ENCODE measurements at regions not wholly inside any gene's neighbourhood (a gene's known extent, or its start where the extent isn't known, plus 50 kb on each side); places are given as distances from the start of the nearest gene placed in this dataset.
"Not testable (repeated sequence)": the region's sequence is repeated elsewhere in the genome, so short reads cannot be mapped to it uniquely, and the experiment has no call there.

DNA sequence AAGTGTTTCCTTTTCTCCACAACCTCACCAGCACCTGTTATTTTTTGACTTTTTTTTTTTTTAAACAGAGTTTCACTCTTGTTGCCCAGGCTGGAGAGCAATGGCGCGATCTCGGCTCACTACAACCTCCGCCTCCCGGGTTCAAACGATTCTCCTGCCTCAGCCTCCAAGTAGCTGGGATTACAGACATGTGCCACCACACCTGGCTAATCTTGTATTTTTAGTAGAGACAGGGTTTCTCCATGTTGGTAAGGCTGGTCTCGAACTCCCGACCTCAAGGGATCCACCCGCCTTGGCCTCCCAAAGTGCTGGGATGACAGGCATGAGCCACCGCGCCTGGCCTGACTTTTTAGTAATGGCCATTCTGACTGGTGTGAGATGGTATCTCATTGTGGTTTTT is 123.2 kb upstream of the CCND2 start:
- DNase-seq; H3K27ac ChIP-seq (ENCODE audit: insufficient read depth, low read length, poor library complexity, severe bottlenecking); H3K9me3 ChIP-seq (ENCODE audit: control insufficient read depth, low read length); H3K36me3 ChIP-seq (ENCODE audit: control insufficient read depth, insufficient read depth, low read length); H3K4me3 ChIP-seq (ENCODE audit: insufficient read depth, low read depth, low read length, poor library complexity, severe bottlenecking); H3K27me3 ChIP-seq (replicated peaks; ENCODE audit: control insufficient read depth, insufficient read depth, low read length, poor library complexity, severe bottlenecking): not testable (repeated sequence)
- H3K4me1 ChIP-seq (ENCODE audit: control insufficient read depth, insufficient read depth, low read length, poor library complexity, severe bottlenecking), result peaks cover 52% of the 10 kb centered on the region

DNA sequence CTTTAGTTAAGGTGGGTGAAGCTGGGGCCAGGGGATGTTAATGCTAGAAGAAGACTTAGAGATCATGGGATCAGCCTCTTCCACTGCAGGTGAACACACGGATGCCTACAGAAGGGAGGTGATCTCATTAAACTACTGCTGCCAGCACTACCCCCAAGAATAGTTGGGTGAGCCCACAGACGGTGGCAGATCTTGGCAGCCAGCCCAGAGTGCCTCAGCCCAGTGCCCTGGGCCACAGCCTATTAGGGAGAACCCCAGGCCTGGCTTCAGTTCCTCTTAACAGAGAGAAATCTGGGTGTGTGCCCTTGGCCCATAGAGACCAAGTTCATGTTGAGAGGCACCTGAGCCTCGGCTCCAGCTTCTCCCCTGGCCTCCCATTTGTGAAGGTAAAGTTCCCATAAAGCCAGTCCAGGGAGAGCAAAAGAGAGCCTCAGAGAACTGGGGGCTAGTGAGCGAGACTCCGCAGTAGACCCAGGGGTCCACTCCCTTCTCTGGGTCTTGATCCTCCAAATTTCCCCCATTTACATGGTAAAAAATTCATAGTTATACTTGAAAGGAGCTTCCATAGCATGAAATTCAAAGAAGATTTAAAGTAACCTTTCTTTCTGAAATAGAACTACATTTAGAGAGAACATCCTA is 125.0 kb upstream of the CCND2 start:
- no peaks in the 10 kb centered on the region for H3K36me3 ChIP-seq (ENCODE audit: control insufficient read depth, insufficient read depth, low read length)
- H3K9me3 ChIP-seq (ENCODE audit: control insufficient read depth, low read length), result no peaks in the 10 kb centered on the region
- no peak overlapping the region for H3K27ac ChIP-seq (ENCODE audit: insufficient read depth, low read length, poor library complexity, severe bottlenecking)
- H3K4me1 ChIP-seq (ENCODE audit: control insufficient read depth, insufficient read depth, low read length, poor library complexity, severe bottlenecking), result peaks cover 42% of the 10 kb centered on the region
- no peak overlapping the region for H3K4me3 ChIP-seq (ENCODE audit: insufficient read depth, low read depth, low read length, poor library complexity, severe bottlenecking)
- DNase-seq, result peak; percentile 15 to 45 (median 28)
- no peaks in the 10 kb centered on the region for H3K27me3 ChIP-seq (replicated peaks; ENCODE audit: control insufficient read depth, insufficient read depth, low read length, poor library complexity, severe bottlenecking)

DNA sequence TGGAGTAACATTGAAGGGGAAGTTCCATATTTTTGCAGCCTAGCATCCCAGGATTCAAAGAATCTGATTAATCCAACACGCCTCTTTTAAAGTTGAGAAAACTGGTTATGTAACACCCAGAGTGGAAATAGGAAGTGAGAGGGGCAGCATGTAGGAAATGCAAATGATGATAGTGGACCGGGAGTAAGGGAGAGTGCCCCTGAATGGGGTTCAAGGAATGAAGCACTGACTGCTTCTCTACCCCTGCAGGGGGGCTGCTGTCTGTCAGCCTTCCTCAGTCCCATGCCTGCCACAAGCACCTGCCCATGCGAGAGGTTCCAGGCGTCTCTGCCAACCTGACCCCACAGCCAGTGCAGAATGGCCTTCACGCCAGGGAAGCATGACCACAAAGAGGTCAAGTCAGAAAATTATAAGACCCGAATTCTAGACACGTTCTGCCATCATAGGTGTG is 126.5 kb upstream of the CCND2 start:
- Histone ChIP-seq H3K4me1 (ENCODE audit: control insufficient read depth, insufficient read depth, low read length, poor library complexity, severe bottlenecking) (peaks cover 37% of the 10 kb centered on the region), H3K9me3 (ENCODE audit: control insufficient read depth, low read length) (no peaks in the 10 kb centered on the region), H3K4me3 (ENCODE audit: insufficient read depth, low read depth, low read length, poor library complexity, severe bottlenecking) (no peak overlapping the region), H3K27ac (ENCODE audit: insufficient read depth, low read length, poor library complexity, severe bottlenecking) (peak overlapping the region; percentile 31), H3K27me3 (replicated peaks; ENCODE audit: control insufficient read depth, insufficient read depth, low read length, poor library complexity, severe bottlenecking) (no peaks in the 10 kb centered on the region), H3K36me3 (ENCODE audit: control insufficient read depth, insufficient read depth, low read length) (no peaks in the 10 kb centered on the region)
- no peak for DNase-seq

DNA sequence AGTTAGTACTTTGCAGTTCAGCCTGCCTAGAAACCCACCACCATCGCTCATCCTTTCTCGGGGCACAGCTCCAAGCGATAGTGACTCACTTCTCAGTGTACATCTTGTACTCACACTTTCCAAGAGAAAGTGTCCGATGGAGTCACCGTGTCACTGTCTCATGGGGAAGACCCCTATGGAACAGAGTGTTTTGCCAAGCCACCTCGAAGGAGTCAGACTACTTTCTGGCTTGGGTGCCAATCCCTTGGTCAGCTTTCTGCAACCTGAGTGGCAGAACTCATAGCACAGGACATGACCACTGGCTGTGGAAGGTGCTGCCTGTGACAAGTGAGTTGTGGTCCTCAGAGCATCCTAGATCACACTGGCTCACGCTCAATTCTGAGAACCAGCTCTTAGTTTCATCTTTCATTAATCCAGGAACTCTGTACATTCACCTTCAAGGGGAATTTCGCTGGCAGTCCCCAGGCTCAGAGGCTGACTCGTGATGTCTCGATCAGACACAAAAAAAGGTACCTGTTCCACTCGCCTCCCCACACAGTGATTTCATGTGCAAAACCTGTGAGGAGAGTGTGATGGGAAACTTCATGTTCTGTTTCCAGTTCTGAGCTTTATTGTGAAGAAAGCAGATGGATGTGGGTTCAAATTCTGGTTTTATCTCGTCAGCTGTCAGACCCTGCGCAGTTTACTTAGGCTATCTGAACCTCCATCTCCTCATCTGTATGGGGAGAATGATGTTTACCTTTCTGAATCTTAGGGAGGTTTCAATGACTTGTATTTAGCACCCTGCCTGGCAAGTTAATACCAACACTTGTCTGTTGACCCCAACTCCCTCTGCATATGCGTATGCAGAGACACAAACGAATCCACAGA is 127.3 kb upstream of the CCND2 start:
- Histone ChIP-seq H3K4me1 (ENCODE audit: control insufficient read depth, insufficient read depth, low read length, poor library complexity, severe bottlenecking) (peaks cover 38% of the 10 kb centered on the region), H3K4me3 (ENCODE audit: insufficient read depth, low read depth, low read length, poor library complexity, severe bottlenecking) (no peak overlapping the region)
- DNase-seq, result no peak

DNA sequence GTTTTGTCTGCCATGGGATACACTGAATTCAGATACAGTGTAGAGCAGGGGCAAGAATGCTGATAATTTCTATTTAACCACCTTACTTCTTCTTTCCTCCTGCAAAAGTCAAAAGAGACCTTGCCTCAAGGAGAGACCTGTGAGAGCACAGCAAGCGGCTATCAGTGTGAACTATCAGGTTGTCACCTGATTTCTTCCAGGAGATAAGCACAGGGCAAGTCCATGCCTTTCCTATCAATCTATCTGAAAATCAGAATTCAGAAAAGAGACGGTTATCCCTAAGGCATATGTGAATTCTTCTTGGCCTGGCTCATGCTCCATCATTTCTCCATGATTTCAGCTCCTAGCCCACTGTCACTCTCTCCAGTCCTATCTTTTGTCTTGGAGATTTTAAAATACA is 128.9 kb upstream of the CCND2 start:
- H3K4me1 ChIP-seq (ENCODE audit: control insufficient read depth, insufficient read depth, low read length, poor library complexity, severe bottlenecking), result peaks cover 38% of the 10 kb centered on the region
- no peak for DNase-seq
- H3K27me3 ChIP-seq (replicated peaks; ENCODE audit: control insufficient read depth, insufficient read depth, low read length, poor library complexity, severe bottlenecking), result no peaks in the 10 kb centered on the region
- H3K4me3 ChIP-seq (ENCODE audit: insufficient read depth, low read depth, low read length, poor library complexity, severe bottlenecking), result no peak overlapping the region
- H3K27ac ChIP-seq (ENCODE audit: insufficient read depth, low read length, poor library complexity, severe bottlenecking), result no peak overlapping the region
- no peaks in the 10 kb centered on the region for H3K36me3 ChIP-seq (ENCODE audit: control insufficient read depth, insufficient read depth, low read length)
- H3K9me3 ChIP-seq (ENCODE audit: control insufficient read depth, low read length), result no peaks in the 10 kb centered on the region

More for the DNA sequence above, 127.3 kb upstream of the CCND2 start:
- no peaks in the 10 kb centered on the region for H3K27me3 ChIP-seq (replicated peaks; ENCODE audit: control insufficient read depth, insufficient read depth, low read length, poor library complexity, severe bottlenecking)
- no peaks in the 10 kb centered on the region for H3K9me3 ChIP-seq (ENCODE audit: control insufficient read depth, low read length)
- H3K27ac ChIP-seq (ENCODE audit: insufficient read depth, low read length, poor library complexity, severe bottlenecking), result peak overlapping the region; percentile 31
- H3K36me3 ChIP-seq (ENCODE audit: control insufficient read depth, insufficient read depth, low read length), result no peaks in the 10 kb centered on the region

DNA sequence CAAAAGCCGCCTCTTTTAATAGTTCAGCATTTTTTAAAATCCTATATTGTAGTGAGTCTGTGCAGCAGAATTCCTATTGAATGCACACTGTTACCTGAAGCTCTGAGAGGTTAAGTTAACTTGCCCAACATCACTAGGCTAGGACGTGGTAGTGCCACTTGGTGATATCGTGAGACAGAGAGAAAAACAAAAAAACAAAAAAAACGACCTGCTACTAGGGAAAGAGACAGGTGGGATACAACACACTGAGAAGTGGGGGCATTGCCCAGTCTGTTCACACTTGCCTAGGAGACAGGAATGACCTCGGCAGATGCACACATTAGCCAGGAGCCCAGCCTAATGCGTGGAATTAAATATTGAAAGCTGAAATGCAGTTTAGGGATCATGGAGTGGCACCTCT is 129.7 kb upstream of the CCND2 start:
- Histone ChIP-seq H3K4me1 (ENCODE audit: control insufficient read depth, insufficient read depth, low read length, poor library complexity, severe bottlenecking) (peaks cover 35% of the 10 kb centered on the region), H3K27me3 (replicated peaks; ENCODE audit: control insufficient read depth, insufficient read depth, low read length, poor library complexity, severe bottlenecking) (no peaks in the 10 kb centered on the region), H3K9me3 (ENCODE audit: control insufficient read depth, low read length) (no peaks in the 10 kb centered on the region), H3K27ac (ENCODE audit: insufficient read depth, low read length, poor library complexity, severe bottlenecking) (no peak overlapping the region), H3K4me3 (ENCODE audit: insufficient read depth, low read depth, low read length, poor library complexity, severe bottlenecking) (no peak overlapping the region), H3K36me3 (ENCODE audit: control insufficient read depth, insufficient read depth, low read length) (no peaks in the 10 kb centered on the region)
- DNase-seq, result peak in 1 of 3 donors; percentile 11

DNA sequence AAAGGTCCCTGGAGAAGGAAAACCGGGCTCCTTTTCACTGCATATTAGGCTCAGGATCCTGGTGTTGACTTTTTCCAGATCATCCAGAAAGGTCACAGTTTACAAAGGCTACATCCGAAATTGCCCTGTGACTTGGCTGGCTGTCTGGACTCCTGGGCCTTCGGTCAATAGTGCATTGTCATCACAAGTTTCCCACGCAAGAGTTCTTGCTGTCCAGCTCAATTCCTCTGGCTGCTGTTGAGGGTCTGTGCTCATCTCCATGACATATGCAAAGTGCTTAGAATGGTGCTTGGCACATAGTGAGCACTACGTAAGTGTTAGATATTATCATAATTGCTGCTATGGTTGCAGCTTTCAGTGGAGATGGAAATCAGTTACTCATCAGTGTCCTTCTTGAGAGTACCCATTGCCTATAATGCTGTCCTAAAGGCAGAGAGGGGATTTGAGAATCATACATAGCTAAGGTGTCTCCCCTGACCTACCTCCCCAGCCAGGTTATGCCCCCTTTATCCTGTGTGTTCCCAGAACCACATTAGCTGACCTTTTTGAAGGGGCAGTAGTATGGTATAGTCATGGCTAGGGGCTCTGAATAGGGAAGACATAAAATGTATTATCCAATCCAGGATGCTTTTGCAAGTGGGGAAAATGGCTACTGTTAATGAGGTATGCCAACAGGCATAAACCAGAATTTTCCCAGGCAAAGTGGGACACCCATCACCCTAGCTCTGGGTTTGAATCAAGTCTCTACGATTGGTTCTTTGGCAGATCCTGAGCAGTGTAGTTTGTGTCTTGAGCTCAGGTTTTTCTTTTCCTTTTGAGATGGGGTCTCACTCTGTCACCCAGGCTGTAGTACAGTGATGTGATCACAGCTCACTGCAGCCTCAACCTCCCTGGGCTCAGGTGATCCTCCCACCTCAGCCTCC is 132.0 kb upstream of the CCND2 start:
- Histone ChIP-seq H3K27me3 (replicated peaks; ENCODE audit: control insufficient read depth, insufficient read depth, low read length, poor library complexity, severe bottlenecking) (no peaks in the 10 kb centered on the region), H3K4me1 (ENCODE audit: control insufficient read depth, insufficient read depth, low read length, poor library complexity, severe bottlenecking) (peaks cover 23% of the 10 kb centered on the region), H3K27ac (ENCODE audit: insufficient read depth, low read length, poor library complexity, severe bottlenecking) (no peak overlapping the region), H3K4me3 (ENCODE audit: insufficient read depth, low read depth, low read length, poor library complexity, severe bottlenecking) (no peak overlapping the region), H3K9me3 (ENCODE audit: control insufficient read depth, low read length) (no peaks in the 10 kb centered on the region), H3K36me3 (ENCODE audit: control insufficient read depth, insufficient read depth, low read length) (no peaks in the 10 kb centered on the region)
- DNase-seq, result no peak

DNA sequence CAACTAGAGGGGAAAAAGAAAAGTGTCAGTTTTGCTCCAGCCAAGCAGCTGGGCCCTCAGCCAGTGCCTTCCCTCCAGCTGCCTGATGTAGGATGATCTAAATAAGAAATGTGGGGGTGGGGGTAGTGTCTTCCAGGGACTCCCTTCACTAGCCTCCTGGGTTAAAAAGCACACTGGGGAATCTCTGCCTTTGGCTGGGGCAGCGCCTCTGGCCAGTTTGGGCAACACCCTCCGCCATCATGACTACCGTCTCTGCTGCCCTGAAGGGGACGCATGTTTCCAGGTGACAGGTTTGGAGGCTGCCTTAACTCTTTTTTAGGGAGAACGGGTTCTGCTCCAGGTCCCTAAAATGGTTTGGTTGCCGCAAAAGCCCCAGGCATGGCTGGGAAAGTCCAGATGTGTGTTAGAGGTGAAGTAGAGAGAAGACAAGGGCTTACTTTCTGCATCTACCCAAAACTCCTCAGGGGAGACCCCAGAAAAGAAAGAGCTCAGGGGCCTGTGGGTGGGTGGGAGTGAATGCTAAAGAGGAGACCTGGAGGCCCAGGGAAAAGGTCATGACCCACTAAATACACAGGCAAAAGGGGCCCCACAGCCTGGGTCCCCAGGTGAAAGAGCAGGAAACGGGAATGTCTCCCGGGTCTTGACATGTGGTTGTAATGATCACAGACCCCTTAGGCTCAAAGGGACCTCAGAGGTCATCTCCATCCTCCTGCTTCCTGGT is 132.8 kb upstream of the CCND2 start:
- Histone ChIP-seq H3K36me3 (ENCODE audit: control insufficient read depth, insufficient read depth, low read length) (no peaks in the 10 kb centered on the region), H3K27ac (ENCODE audit: insufficient read depth, low read length, poor library complexity, severe bottlenecking) (no peak overlapping the region), H3K27me3 (replicated peaks; ENCODE audit: control insufficient read depth, insufficient read depth, low read length, poor library complexity, severe bottlenecking) (no peaks in the 10 kb centered on the region), H3K9me3 (ENCODE audit: control insufficient read depth, low read length) (no peaks in the 10 kb centered on the region), H3K4me1 (ENCODE audit: control insufficient read depth, insufficient read depth, low read length, poor library complexity, severe bottlenecking) (peaks cover 18% of the 10 kb centered on the region), H3K4me3 (ENCODE audit: insufficient read depth, low read depth, low read length, poor library complexity, severe bottlenecking) (no peak overlapping the region)
- no peak for DNase-seq

DNA sequence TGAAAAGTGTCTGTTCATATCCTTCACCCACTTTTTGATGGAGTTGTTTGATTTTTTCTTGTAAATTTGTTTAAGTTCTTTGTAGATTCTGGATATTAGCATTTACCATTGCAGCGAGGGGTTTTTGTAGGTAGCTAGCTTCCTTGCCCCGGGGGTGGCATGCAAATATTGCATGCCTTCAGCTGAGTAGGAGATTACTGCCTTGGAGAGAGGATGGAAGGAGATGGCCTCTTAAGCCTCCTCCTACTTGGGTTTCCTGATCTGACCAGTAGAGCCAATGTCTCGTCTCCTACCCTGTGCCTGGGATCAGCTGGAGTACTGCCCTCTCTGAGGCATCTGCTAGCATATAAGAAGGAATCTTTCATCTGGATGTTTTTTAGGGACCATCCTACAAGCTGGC is 134.4 kb upstream of the CCND2 start:
- H3K27ac ChIP-seq (ENCODE audit: insufficient read depth, low read length, poor library complexity, severe bottlenecking), result no peak overlapping the region
- no peak for DNase-seq
- no peaks in the 10 kb centered on the region for H3K27me3 ChIP-seq (replicated peaks; ENCODE audit: control insufficient read depth, insufficient read depth, low read length, poor library complexity, severe bottlenecking)
- no peaks in the 10 kb centered on the region for H3K9me3 ChIP-seq (ENCODE audit: control insufficient read depth, low read length)
- peaks cover 15% of the 10 kb centered on the region for H3K4me1 ChIP-seq (ENCODE audit: control insufficient read depth, insufficient read depth, low read length, poor library complexity, severe bottlenecking)
- no peak overlapping the region for H3K4me3 ChIP-seq (ENCODE audit: insufficient read depth, low read depth, low read length, poor library complexity, severe bottlenecking)
- H3K36me3 ChIP-seq (ENCODE audit: control insufficient read depth, insufficient read depth, low read length), result no peaks in the 10 kb centered on the region
